Ascending aorta (tissue), 2 donors: ENCODE measurements at regions not wholly inside any gene's neighbourhood (a gene's known extent, or its start where the extent isn't known, plus 50 kb on each side); places are given as distances from the start of the nearest gene placed in this dataset.
"Not testable (repeated sequence)": the region's sequence is repeated elsewhere in the genome, so short reads cannot be mapped to it uniquely, and the experiment has no call there.

Experiments used
- DNase-seq, 2 donors: peaks; one replicate each; pipeline ENCODE4 v3.0.0-alpha.2; 2019; ENCODE audit warnings: low spot score in 2 of 2
- H3K27ac ChIP-seq, 2 donors: fragments of 200-600 bp; sonication (generic); one replicate each; pipeline ENCODE4 v1.5.1; 2016 to 2017; ENCODE audit warnings: mild to moderate bottlenecking in 1 of 2
- H3K27me3 ChIP-seq: fragments of 200-600 bp; sonication (generic); one replicate; pipeline ENCODE4 v1.5.1; 2017
- H3K36me3 ChIP-seq, 2 donors: fragments of 200-600 bp; sonication (generic); one replicate each; pipeline ENCODE4 v1.5.1; 2016
- H3K4me1 ChIP-seq, 2 donors: fragments of 200-600 bp; sonication (generic); one replicate each; pipeline ENCODE4 v1.5.1; 2016 to 2017; ENCODE audit warnings: mild to moderate bottlenecking in 1 of 2
- H3K4me3 ChIP-seq, 2 donors: fragments of 200-600 bp; sonication (generic); one replicate each; pipeline ENCODE4 v1.5.1; 2016 to 2017; ENCODE audit warnings: mild to moderate bottlenecking in 1 of 2
- H3K9me3 ChIP-seq, 2 donors: fragments of 200-600 bp; sonication (generic); one replicate each; pipeline ENCODE4 v1.5.1; 2016
- intact Hi-C: fragments of 100-400 bp; cut with DNase I; formaldehyde crosslinking; loops from one replicate; pipeline ENCODE4 v1.15.1; 2023
- TF ChIP-seq, protein P1 (sequence below), 3 experiments: fragments of 200-600 bp in 2 of 3; fragments of 450-650 bp in 1 of 3; sonication (generic) in 2 of 3; IDR thresholded peaks; one replicate each; pipeline ENCODE4 v1.5.1; 2016 to 2019; ENCODE audit warnings: antibody characterized with exemption in 3 of 3, mild to moderate bottlenecking in 1 of 3, moderate library complexity in 1 of 3

DNA sequence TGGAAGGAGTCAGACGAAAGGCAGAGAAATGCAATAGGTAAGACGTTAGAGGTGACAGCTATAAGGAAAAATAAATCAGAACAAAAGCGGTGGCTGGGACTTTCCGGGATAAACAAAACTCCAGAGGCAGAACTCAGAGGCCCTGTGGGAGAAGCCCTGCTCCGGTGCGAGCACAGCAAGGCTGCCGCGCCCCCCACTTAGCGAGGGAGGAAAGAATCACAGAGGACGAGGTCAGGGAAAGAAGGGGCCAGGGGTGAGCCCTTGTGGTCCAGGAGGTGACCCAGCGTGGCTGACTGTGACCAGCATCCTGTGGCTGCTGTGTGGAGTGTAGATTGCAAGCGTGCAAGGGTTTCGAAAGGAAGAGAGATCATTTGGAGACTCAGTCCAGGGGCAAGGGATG lies 591.8 kb upstream of the ADARB2 start:
- Histone ChIP-seq H3K4me1 (no peaks in the 10 kb centered on the region), H3K27ac (no peak overlapping the region), H3K9me3 (no peaks in the 10 kb centered on the region), H3K4me3 (no peak overlapping the region), H3K36me3 (no peaks in the 10 kb centered on the region), H3K27me3 (no peaks in the 10 kb centered on the region)
- intact Hi-C loops = no loop called here
- TF ChIP-seq, protein P1, sequence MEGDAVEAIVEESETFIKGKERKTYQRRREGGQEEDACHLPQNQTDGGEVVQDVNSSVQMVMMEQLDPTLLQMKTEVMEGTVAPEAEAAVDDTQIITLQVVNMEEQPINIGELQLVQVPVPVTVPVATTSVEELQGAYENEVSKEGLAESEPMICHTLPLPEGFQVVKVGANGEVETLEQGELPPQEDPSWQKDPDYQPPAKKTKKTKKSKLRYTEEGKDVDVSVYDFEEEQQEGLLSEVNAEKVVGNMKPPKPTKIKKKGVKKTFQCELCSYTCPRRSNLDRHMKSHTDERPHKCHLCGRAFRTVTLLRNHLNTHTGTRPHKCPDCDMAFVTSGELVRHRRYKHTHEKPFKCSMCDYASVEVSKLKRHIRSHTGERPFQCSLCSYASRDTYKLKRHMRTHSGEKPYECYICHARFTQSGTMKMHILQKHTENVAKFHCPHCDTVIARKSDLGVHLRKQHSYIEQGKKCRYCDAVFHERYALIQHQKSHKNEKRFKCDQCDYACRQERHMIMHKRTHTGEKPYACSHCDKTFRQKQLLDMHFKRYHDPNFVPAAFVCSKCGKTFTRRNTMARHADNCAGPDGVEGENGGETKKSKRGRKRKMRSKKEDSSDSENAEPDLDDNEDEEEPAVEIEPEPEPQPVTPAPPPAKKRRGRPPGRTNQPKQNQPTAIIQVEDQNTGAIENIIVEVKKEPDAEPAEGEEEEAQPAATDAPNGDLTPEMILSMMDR (IDR thresholded peaks at IDR 0.05) = no peak
- no peak for DNase-seq

DNA sequence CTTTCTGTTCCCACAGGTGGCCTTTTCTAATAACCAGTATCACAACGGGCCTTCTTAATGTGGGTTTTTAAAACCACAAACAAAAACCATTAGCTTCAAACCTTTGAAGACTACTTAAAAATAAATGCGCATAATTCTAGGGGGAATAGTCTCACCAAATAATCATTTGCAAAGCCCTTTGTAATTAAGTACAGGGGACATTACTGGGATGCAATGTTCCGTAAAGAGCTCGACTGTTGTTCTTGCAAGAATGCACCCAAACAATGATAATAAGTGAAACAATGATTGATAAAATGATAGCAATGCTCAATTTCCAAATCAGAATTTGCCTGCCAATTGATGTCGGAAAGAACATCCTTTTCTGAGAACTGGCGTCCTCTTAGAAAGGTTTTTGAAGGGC lies 589.1 kb upstream of the ADARB2 start:
- H3K36me3 ChIP-seq = no peaks in the 10 kb centered on the region
- no peaks in the 10 kb centered on the region for H3K4me1 ChIP-seq
- TF ChIP-seq, protein P1 (IDR thresholded peaks at IDR 0.05) = no peak
- H3K27ac ChIP-seq = no peak overlapping the region
- no peak for DNase-seq
- no peaks in the 10 kb centered on the region for H3K27me3 ChIP-seq
- H3K4me3 ChIP-seq = no peak overlapping the region
- intact Hi-C loops = no loop called here
- H3K9me3 ChIP-seq = no peaks in the 10 kb centered on the region

DNA sequence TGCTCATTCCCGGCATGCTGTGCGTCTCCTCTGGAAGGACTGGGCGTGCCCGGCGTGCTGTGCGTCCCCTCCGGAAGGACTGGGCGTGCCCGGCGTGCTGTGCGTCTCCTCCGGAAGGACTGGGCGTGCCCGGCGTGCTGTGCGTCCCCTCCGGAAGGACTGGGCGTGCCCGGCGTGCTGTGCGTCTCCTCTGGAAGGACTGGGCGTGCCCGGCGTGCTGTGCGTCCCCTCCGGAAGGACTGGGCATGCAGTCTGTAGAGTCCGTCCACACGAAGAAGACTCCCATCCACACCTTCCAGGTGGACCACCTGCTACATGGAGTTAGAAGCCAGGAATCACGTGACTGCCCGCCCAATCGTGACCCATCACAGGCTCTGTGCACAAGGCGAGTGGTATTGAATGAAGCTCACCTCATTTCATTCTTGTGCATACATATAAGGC lies 577.7 kb upstream of the ADARB2 start:
- H3K36me3 ChIP-seq, DNase-seq, H3K4me1 ChIP-seq, H3K27ac ChIP-seq, H3K27me3 ChIP-seq, intact Hi-C loops, H3K4me3 ChIP-seq, H3K9me3 ChIP-seq: not testable (repeated sequence)

DNA sequence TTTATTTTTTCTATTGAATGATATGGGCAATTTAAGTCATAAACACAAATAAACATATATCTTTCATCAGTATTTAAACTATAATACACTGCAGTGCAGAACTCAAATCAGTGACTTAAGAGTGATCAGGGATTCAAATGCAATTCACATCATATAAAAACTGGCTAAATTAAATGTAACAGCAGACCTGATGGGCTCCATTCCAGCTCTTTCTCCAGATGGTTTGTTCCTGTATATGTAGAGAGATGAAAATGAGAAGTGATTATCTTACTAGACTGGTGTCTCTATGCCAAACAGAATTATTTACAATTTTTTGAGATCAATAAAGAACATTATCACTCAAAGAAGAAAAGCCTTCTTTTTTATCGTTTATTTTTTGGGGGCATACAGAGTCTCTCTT lies 568.8 kb upstream of the ADARB2 start:
- intact Hi-C loops = no loop called here
- TF ChIP-seq, protein P1 (IDR thresholded peaks at IDR 0.05) = no peak
- Histone ChIP-seq H3K4me1 (no peaks in the 10 kb centered on the region), H3K27me3 (no peaks in the 10 kb centered on the region), H3K36me3 (no peaks in the 10 kb centered on the region), H3K4me3 (no peak overlapping the region), H3K27ac (no peak overlapping the region), H3K9me3 (no peaks in the 10 kb centered on the region)
- no peak for DNase-seq

DNA sequence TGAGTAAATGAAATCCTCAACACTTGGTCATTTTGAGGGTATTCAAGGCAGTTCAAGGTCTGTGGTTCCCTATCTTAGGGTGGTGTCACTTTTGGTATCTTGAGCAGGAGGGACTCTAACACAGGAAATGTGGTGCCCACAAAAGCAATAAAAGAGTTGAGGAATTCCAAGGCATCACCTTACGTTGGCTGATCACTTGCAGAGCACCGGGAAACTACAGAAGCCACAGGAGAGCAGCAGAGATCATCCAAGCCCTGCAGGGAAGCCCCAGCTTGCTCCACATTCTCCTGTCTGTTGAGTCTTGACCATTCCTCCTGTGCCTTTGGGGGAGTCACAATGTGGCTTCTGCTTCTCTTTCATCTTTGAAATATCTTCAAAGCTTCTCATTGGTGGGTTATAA lies 565.8 kb upstream of the ADARB2 start:
- no peaks in the 10 kb centered on the region for H3K4me1 ChIP-seq
- intact Hi-C loops = no loop called here
- TF ChIP-seq, protein P1 (IDR thresholded peaks at IDR 0.05) = no peak

DNA sequence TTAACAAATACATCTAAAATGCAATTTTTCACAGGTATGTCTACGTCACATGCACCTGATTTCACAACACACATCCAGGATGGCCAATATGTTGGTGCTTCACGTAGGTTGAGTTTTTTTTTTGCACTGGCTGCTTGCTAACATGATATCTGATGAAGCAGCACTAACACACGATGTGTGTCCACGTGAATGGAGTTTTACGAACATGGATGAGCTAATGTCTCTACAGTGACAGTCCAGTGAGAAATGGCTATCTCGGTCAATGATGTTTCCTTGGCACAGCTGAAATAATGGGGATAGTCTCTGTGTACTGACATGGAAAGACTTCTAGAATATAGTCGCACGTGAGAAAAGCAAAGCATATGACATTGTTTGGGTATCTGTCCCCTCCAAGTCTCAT lies 563.9 kb upstream of the ADARB2 start:
- intact Hi-C loops = no loop called here

More for the DNA sequence above, 565.8 kb upstream of the ADARB2 start:
- H3K27ac ChIP-seq = no peak overlapping the region
- H3K9me3 ChIP-seq = no peaks in the 10 kb centered on the region
- no peak for DNase-seq
- H3K36me3 ChIP-seq = no peaks in the 10 kb centered on the region
- H3K27me3 ChIP-seq = no peaks in the 10 kb centered on the region
- no peak overlapping the region for H3K4me3 ChIP-seq

More for the DNA sequence above, 563.9 kb upstream of the ADARB2 start:
- no peaks in the 10 kb centered on the region for H3K36me3 ChIP-seq
- H3K27ac ChIP-seq = no peak overlapping the region
- no peak for DNase-seq
- H3K4me1 ChIP-seq = no peaks in the 10 kb centered on the region
- no peaks in the 10 kb centered on the region for H3K27me3 ChIP-seq
- H3K4me3 ChIP-seq = no peak overlapping the region
- TF ChIP-seq, protein P1 (IDR thresholded peaks at IDR 0.05) = no peak
- H3K9me3 ChIP-seq = no peaks in the 10 kb centered on the region
